Prostate gland (tissue), 2 donors: ENCODE measurements at regions not wholly inside any gene's neighbourhood (a gene's known extent, or its start where the extent isn't known, plus 50 kb on each side); places are given as distances from the start of the nearest gene placed in this dataset.

ENCODE experiments used
- CTCF ChIP-seq, 4 experiments: fragments of 200-600 bp in 2 of 4; fragments of 450-650 bp in 2 of 4; sonication (generic) in 2 of 4; IDR thresholded peaks; 1 replicate in 3 of 4; 2 replicates in 1 of 4; pipeline ENCODE4 v1.5.1; 2016 to 2019; ENCODE audit warnings: antibody characterized with exemption in 4 of 4, mild to moderate bottlenecking in 2 of 4, moderate library complexity in 2 of 4
- POLR2A ChIP-seq: fragments of 450-650 bp; IDR thresholded peaks from one replicate; pipeline ENCODE4 v1.6.1; 2016; ENCODE audit warnings: antibody characterized with exemption, mild to moderate bottlenecking
- POLR2AphosphoS5 ChIP-seq: sonication (generic); formaldehyde crosslinking; IDR thresholded peaks from one replicate; pipeline ENCODE4 v1.6.1; 2017; ENCODE audit warnings: antibody characterized with exemption

- TF ChIP-seq CTCF (IDR thresholded peaks at IDR 0.05) (no peak), POLR2A (no peak), POLR2AphosphoS5 (no peak)
Observed at GRCh38 chr3:164417955-164418354, 660.3 kb downstream of the SI start.
